Loucy (cell line): ENCODE measurements at regions not wholly inside any gene's neighbourhood (a gene's known extent, or its start where the extent isn't known, plus 50 kb on each side); places are given as distances from the start of the nearest gene placed in this dataset.

Source experiments
- CTCF ChIP-seq: fragments of 200-600 bp; sonication (generic); conservative IDR thresholded peaks from 2 replicates; pipeline ENCODE4 v1.5.1; 2014; ENCODE audit warnings: mild to moderate bottlenecking, antibody characterized with exemption, low read length
- EZH2phosphoT487 ChIP-seq: fragments of 200-600 bp; IDR thresholded peaks from 2 replicates; pipeline ENCODE4 v1.6.1; 2018; ENCODE audit warnings: antibody characterized with exemption, mild to moderate bottlenecking, moderate library complexity, borderline replicate concordance

GRCh38 chr2:108154366-108155061, 85.3 kb upstream of the SULT1C3 start:
- no peak for TF ChIP-seq CTCF
- TF ChIP-seq EZH2phosphoT487, result no peak
